Stimulated activated naive B cell treated with anti-CD40 and anti-IgM and Interleukin-4, amounts not matched to agents 10 μg/mL and 1 μg/mL and 100 μg/mL, for 72 hours (primary cell): ENCODE measurements at regions not wholly inside any gene's neighbourhood (a gene's known extent, or its start where the extent isn't known, plus 50 kb on each side); places are given as distances from the start of the nearest gene placed in this dataset.
"Not testable (repeated sequence)": the region's sequence is repeated elsewhere in the genome, so short reads cannot be mapped to it uniquely, and the experiment has no call there.

Experiments used
- ATAC-seq, 2 donors: fragments of 150-1000 bp; cut with Tn5 transposase; replicated peaks; 2 replicates each; pipeline ENCODE4 v1.10.0; 2021; ENCODE audit warnings: moderate library complexity in 1 of 2
- DNase-seq: peaks from one replicate; pipeline ENCODE4 v3.0.0; 2021
- H3K27ac Mint-ChIP-seq: one replicate; pipeline ENCODE4 v1.8.0; 2022; ENCODE audit warnings: mild to moderate bottlenecking, mixed read lengths
- H3K27me3 Mint-ChIP-seq, 2 donors: one replicate each; pipeline ENCODE4 v1.8.0; 2022; ENCODE audit warnings: mixed read lengths in 2 of 2
- H3K36me3 Mint-ChIP-seq, 2 donors: one replicate each; pipeline ENCODE4 v1.8.0; 2022; ENCODE audit warnings: mixed read lengths in 2 of 2, mild to moderate bottlenecking in 1 of 2
- H3K4me1 Mint-ChIP-seq, 2 donors: one replicate each; pipeline ENCODE4 v1.8.0; 2022; ENCODE audit warnings: mixed read lengths in 2 of 2, mild to moderate bottlenecking in 1 of 2
- H3K4me3 Mint-ChIP-seq, 2 donors: one replicate each; pipeline ENCODE4 v1.8.0; 2022; ENCODE audit warnings: mild to moderate bottlenecking in 2 of 2, mixed read lengths in 2 of 2, moderate library complexity in 1 of 2
- H3K9me3 Mint-ChIP-seq, 2 donors: one replicate each; pipeline ENCODE4 v1.8.0; 2022; ENCODE audit warnings: mixed read lengths in 2 of 2, mild to moderate bottlenecking in 1 of 2

DNA sequence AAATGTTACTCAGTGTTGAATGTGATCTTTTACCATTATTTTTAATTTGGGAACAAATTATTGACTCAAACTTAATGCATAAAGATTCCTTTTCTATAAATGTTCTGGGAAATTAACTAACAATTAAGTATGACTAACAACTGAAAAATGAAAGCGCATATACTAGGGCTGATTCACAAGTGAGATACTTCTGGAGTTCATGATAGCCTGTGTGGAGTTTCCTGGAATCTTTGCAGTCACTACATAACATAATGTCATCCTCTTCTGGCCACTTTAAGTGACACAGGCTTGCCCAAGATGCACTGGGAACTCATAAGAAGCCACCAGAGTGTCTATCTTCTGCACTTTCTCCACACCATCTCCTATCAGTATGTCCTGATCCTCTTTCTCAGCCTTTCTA, 450.3 kb upstream of the CDH11 start:
- Mint-ChIP-seq H3K4me1 (no peaks in the 10 kb centered on the region), H3K27me3 (no peaks in the 10 kb centered on the region), H3K27ac (no peak overlapping the region), H3K4me3 (no peak overlapping the region), H3K9me3 (peaks cover 11 to 13% of the 10 kb centered on the region in 2 donors), H3K36me3 (no peaks in the 10 kb centered on the region)
- no peak for DNase-seq
- no peak for ATAC-seq

DNA sequence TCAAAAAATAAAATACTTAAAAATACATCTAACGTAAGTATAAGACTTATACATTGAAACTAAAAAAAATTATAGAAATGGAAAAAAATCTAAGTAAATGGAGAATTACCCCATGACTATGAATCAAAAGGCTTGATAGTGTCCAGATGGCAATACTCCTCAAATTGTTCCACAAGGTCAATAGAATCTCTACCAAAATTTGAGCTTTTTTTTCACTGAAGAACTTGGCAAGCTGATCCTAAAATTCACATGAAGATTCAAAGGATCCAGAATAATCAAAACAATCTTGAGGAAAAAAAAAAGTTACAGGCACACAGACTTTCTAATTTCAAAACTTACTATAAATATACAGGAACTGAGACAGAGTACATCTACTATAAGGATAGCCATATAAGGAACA, 448.4 kb upstream of the CDH11 start:
- no peak overlapping the region for H3K4me3 Mint-ChIP-seq
- DNase-seq (no peak), ATAC-seq (no peak)
- no peaks in the 10 kb centered on the region for H3K4me1 Mint-ChIP-seq
- peaks cover 4 to 7% of the 10 kb centered on the region in 2 donors for H3K9me3 Mint-ChIP-seq
- H3K27me3 Mint-ChIP-seq: no peaks in the 10 kb centered on the region
- H3K36me3 Mint-ChIP-seq: no peaks in the 10 kb centered on the region
- H3K27ac Mint-ChIP-seq: no peak overlapping the region

GRCh38 chr16:65559846-65560245, 438.0 kb upstream of the CDH11 start:
- ATAC-seq: no peak
- Mint-ChIP-seq H3K27me3 (no peaks in the 10 kb centered on the region), H3K4me3 (no peak overlapping the region), H3K27ac (no peak overlapping the region), H3K36me3 (no peaks in the 10 kb centered on the region), H3K4me1 (no peaks in the 10 kb centered on the region), H3K9me3 (peaks cover 10 to 11% of the 10 kb centered on the region in 2 donors)
- DNase-seq: no peak

- ATAC-seq, DNase-seq, H3K36me3 Mint-ChIP-seq, H3K4me1 Mint-ChIP-seq, H3K27me3 Mint-ChIP-seq, H3K4me3 Mint-ChIP-seq, H3K27ac Mint-ChIP-seq: not testable (repeated sequence)
- H3K9me3 Mint-ChIP-seq: peaks cover 8 to 11% of the 10 kb centered on the region in 2 donors
These were observed 427.8 kb upstream of the CDH11 start for GRCh38 chr16:65549689-65550088.

DNA sequence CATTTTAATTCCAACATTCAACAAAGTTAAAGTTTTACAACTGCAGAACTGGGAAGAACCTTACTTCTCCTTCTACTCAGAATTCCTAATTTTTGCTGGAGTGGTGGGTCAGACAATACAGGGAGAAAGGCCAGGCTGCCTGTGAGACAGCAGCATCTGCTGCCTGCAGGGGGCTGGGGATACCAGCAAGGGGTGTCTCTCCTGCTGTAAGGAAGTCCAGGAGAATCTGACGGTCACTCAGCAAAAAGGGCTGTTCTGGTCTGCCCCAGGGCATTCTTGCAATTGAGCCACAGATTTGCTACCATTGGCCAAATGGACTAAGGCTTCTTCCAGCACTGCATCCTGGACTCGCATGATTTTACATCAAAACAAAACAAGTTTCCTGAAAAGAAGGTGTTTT, 426.6 kb upstream of the CDH11 start:
- Mint-ChIP-seq H3K4me1 (no peaks in the 10 kb centered on the region), H3K27me3 (no peaks in the 10 kb centered on the region)

GRCh38 chr16:65547772-65548446, 426.0 kb upstream of the CDH11 start:
- H3K9me3 Mint-ChIP-seq: peaks cover 3 to 4% of the 10 kb centered on the region in 2 donors
- DNase-seq (no peak), ATAC-seq (no peak)
- H3K27me3 Mint-ChIP-seq: no peaks in the 10 kb centered on the region
- H3K36me3 Mint-ChIP-seq: peaks cover 0 to 1% of the 10 kb centered on the region in 2 donors
- H3K4me3 Mint-ChIP-seq: no peak overlapping the region
- H3K27ac Mint-ChIP-seq: no peak overlapping the region
- no peaks in the 10 kb centered on the region for H3K4me1 Mint-ChIP-seq

More for the DNA sequence above, 426.6 kb upstream of the CDH11 start:
- ATAC-seq: no peak
- H3K9me3 Mint-ChIP-seq: peaks cover 5 to 8% of the 10 kb centered on the region in 2 donors
- no peak for DNase-seq
- no peak overlapping the region for H3K27ac Mint-ChIP-seq
- no peak overlapping the region for H3K4me3 Mint-ChIP-seq
- peaks cover 0 to 1% of the 10 kb centered on the region in 2 donors for H3K36me3 Mint-ChIP-seq

DNA sequence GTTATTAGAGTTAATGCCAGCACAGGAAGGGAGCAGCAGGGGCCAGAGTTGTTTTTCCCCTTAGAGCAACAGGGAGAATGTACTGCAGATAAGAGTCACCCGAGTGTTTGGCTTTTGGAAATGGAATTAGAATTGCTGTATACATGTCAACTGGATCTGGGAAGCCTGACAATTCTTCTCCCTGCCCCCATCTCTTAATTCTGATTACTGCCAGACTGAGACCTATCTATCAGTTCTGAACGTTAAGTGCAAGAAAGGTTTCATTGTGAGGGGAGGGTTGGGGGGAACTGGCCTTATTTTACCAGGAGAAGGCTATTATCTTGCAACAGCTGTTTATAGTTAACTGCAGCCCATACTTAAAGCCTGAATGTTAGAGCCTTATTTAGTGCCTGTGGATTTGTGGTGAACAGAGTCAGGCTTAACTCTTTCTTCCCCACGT, 424.5 kb upstream of the CDH11 start:
- DNase-seq (no peak), ATAC-seq (no peak)
- Mint-ChIP-seq H3K36me3 (peaks cover 0 to 1% of the 10 kb centered on the region in 2 donors), H3K9me3 (peaks cover 4 to 6% of the 10 kb centered on the region in 2 donors), H3K4me3 (no peak overlapping the region), H3K27ac (no peak overlapping the region), H3K27me3 (no peaks in the 10 kb centered on the region), H3K4me1 (no peaks in the 10 kb centered on the region)

GRCh38 chr16:65545413-65545956, 423.6 kb upstream of the CDH11 start:
- peaks cover 4 to 5% of the 10 kb centered on the region in 2 donors for H3K9me3 Mint-ChIP-seq
- H3K27me3 Mint-ChIP-seq: no peaks in the 10 kb centered on the region
- H3K4me3 Mint-ChIP-seq: no peak overlapping the region
- no peaks in the 10 kb centered on the region for H3K36me3 Mint-ChIP-seq
- H3K27ac Mint-ChIP-seq: no peak overlapping the region
- DNase-seq (no peak), ATAC-seq (no peak)
- no peaks in the 10 kb centered on the region for H3K4me1 Mint-ChIP-seq

GRCh38 chr16:65543781-65544740, 422.2 kb upstream of the CDH11 start:
- Mint-ChIP-seq H3K4me1 (no peaks in the 10 kb centered on the region), H3K36me3 (no peaks in the 10 kb centered on the region), H3K27me3 (no peaks in the 10 kb centered on the region), H3K27ac (no peak overlapping the region), H3K9me3 (peaks cover 4 to 6% of the 10 kb centered on the region in 2 donors), H3K4me3 (no peak overlapping the region)
- DNase-seq (no peak), ATAC-seq (no peak)

GRCh38 chr16:65541646-65542045, 419.8 kb upstream of the CDH11 start:
- Mint-ChIP-seq H3K27ac (no peak overlapping the region), H3K4me1 (peaks cover 0 to 2% of the 10 kb centered on the region in 2 donors), H3K4me3 (no peak overlapping the region), H3K9me3 (peaks cover 0 to 11% of the 10 kb centered on the region in 2 donors), H3K27me3 (no peaks in the 10 kb centered on the region), H3K36me3 (peaks cover 0 to 5% of the 10 kb centered on the region in 2 donors)
- ATAC-seq (no peak), DNase-seq (no peak)

DNA sequence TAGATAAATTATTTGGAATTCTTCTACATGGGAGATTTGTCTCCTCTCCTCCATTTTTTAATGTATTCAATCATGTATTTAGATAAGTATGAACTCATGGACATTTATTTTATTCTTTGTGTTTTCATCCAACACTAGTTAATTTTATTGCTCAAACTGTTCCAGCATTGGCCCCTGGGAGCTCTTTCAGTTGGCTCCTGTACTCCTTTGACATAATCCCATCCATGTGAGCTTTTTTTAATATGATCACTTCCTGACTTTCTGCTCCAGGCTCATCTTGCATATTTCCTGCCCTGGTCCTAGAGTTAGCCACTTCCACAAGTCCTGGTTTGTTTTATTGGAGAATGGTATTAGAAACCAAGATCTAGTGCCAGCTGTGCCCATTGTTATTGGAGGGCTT, 419.0 kb upstream of the CDH11 start:
- no peaks in the 10 kb centered on the region for H3K27me3 Mint-ChIP-seq
- peaks cover 0 to 11% of the 10 kb centered on the region in 2 donors for H3K9me3 Mint-ChIP-seq
- no peak for DNase-seq

GRCh38 chr16:65538976-65539375, 417.1 kb upstream of the CDH11 start:
- peaks cover 0 to 2% of the 10 kb centered on the region in 2 donors for H3K4me1 Mint-ChIP-seq
- DNase-seq (no peak), ATAC-seq (no peak)
- no peaks in the 10 kb centered on the region for H3K27me3 Mint-ChIP-seq
- peaks cover 0 to 5% of the 10 kb centered on the region in 2 donors for H3K36me3 Mint-ChIP-seq
- no peak overlapping the region for H3K4me3 Mint-ChIP-seq
- peaks cover 0 to 14% of the 10 kb centered on the region in 2 donors for H3K9me3 Mint-ChIP-seq
- H3K27ac Mint-ChIP-seq: no peak overlapping the region

More for the DNA sequence above, 419.0 kb upstream of the CDH11 start:
- peaks cover 0 to 5% of the 10 kb centered on the region in 2 donors for H3K36me3 Mint-ChIP-seq
- no peak overlapping the region for H3K27ac Mint-ChIP-seq
- no peak overlapping the region for H3K4me3 Mint-ChIP-seq
- H3K4me1 Mint-ChIP-seq: peaks cover 0 to 2% of the 10 kb centered on the region in 2 donors
- no peak for ATAC-seq

- Mint-ChIP-seq H3K27ac (no peak overlapping the region), H3K4me3 (no peak overlapping the region), H3K4me1 (peaks cover 0 to 2% of the 10 kb centered on the region in 2 donors), H3K36me3 (peaks cover 0 to 5% of the 10 kb centered on the region in 2 donors), H3K9me3 (peaks cover 0 to 12% of the 10 kb centered on the region in 2 donors), H3K27me3 (no peaks in the 10 kb centered on the region)
- ATAC-seq (no peak), DNase-seq (no peak)
These were observed 415.5 kb upstream of the CDH11 start for GRCh38 chr16:65537336-65537735.

- peaks cover 9 to 13% of the 10 kb centered on the region in 2 donors for H3K9me3 Mint-ChIP-seq
- H3K4me3 Mint-ChIP-seq: no peak overlapping the region
- no peaks in the 10 kb centered on the region for H3K27me3 Mint-ChIP-seq
- peaks cover 0 to 2% of the 10 kb centered on the region in 2 donors for H3K4me1 Mint-ChIP-seq
- peaks cover 0 to 5% of the 10 kb centered on the region in 2 donors for H3K36me3 Mint-ChIP-seq
- no peak overlapping the region for H3K27ac Mint-ChIP-seq
- DNase-seq (no peak), ATAC-seq (no peak)
These were observed 412.3 kb upstream of the CDH11 start for GRCh38 chr16:65534121-65534528.
